Activated CD4-positive, alpha-beta T cell treated with anti-CD3 and anti-CD28 coated beads, Interleukin-2, amount 10 ng/mL, durations not matched to agents 24 days and 14 days (primary cell): ENCODE measurements at regions not wholly inside any gene's neighbourhood (a gene's known extent, or its start where the extent isn't known, plus 50 kb on each side); places are given as distances from the start of the nearest gene placed in this dataset.
"Not testable (repeated sequence)": the region's sequence is repeated elsewhere in the genome, so short reads cannot be mapped to it uniquely, and the experiment has no call there.

Experiments used
- DNase-seq: peaks from one replicate; pipeline ENCODE4 v3.0.0; 2022
- H3K27ac Mint-ChIP-seq: one replicate; pipeline ENCODE4 v1.8.0; 2022; ENCODE audit warnings: mild to moderate bottlenecking, mixed read lengths
- H3K27me3 Mint-ChIP-seq: one replicate; pipeline ENCODE4 v1.8.0; 2022; ENCODE audit warnings: mixed read lengths
- H3K36me3 Mint-ChIP-seq: one replicate; pipeline ENCODE4 v1.8.0; 2022; ENCODE audit warnings: low read depth, mild to moderate bottlenecking, mixed read lengths
- H3K4me1 Mint-ChIP-seq: one replicate; pipeline ENCODE4 v1.8.0; 2021; ENCODE audit warnings: mixed read lengths
- H3K4me3 Mint-ChIP-seq: one replicate; pipeline ENCODE4 v1.8.0; 2022; ENCODE audit warnings: mild to moderate bottlenecking, moderate library complexity, mixed read lengths
- H3K9me3 Mint-ChIP-seq: one replicate; pipeline ENCODE4 v1.8.0; 2021; ENCODE audit warnings: mixed read lengths
- intact Hi-C: fragments of 100-400 bp; cut with micrococcal nuclease; formaldehyde crosslinking; loops from one replicate; pipeline ENCODE4 v1.15.1; 2023

GRCh38 chrX:128699716-128700285 is 647.6 kb upstream of the ACTRT1 start:
- intact Hi-C loops, result no loop called here
- no peak for DNase-seq
- no peaks in the 10 kb centered on the region for H3K9me3 Mint-ChIP-seq
- no peaks in the 10 kb centered on the region for H3K27me3 Mint-ChIP-seq
- H3K4me3 Mint-ChIP-seq, result no peak overlapping the region
- no peaks in the 10 kb centered on the region for H3K36me3 Mint-ChIP-seq
- H3K27ac Mint-ChIP-seq, result no peak overlapping the region
- no peaks in the 10 kb centered on the region for H3K4me1 Mint-ChIP-seq

GRCh38 chrX:128698573-128699181 is 646.5 kb upstream of the ACTRT1 start:
- Mint-ChIP-seq H3K27ac (no peak overlapping the region), H3K36me3 (no peaks in the 10 kb centered on the region), H3K4me1 (no peaks in the 10 kb centered on the region), H3K4me3 (no peak overlapping the region), H3K27me3 (no peaks in the 10 kb centered on the region), H3K9me3 (no peaks in the 10 kb centered on the region)
- intact Hi-C loops, result no loop called here
- no peak for DNase-seq

GRCh38 chrX:128691872-128692271 is 639.7 kb upstream of the ACTRT1 start:
- Mint-ChIP-seq H3K4me1 (no peaks in the 10 kb centered on the region), H3K27ac (no peak overlapping the region), H3K27me3 (no peaks in the 10 kb centered on the region), H3K36me3 (no peaks in the 10 kb centered on the region), H3K4me3 (no peak overlapping the region), H3K9me3 (no peaks in the 10 kb centered on the region)
- intact Hi-C loops, result no loop called here
- DNase-seq, result no peak

- no peak overlapping the region for H3K4me3 Mint-ChIP-seq
- H3K9me3 Mint-ChIP-seq, result no peaks in the 10 kb centered on the region
- no peaks in the 10 kb centered on the region for H3K27me3 Mint-ChIP-seq
- intact Hi-C loops, result no loop called here
- no peak for DNase-seq
- H3K36me3 Mint-ChIP-seq, result no peaks in the 10 kb centered on the region
- no peaks in the 10 kb centered on the region for H3K4me1 Mint-ChIP-seq
- H3K27ac Mint-ChIP-seq, result no peak overlapping the region
Observed at GRCh38 chrX:128685387-128685786, 633.2 kb upstream of the ACTRT1 start.

- intact Hi-C loops, result no loop called here
- DNase-seq, result no peak
- H3K4me1 Mint-ChIP-seq, result no peaks in the 10 kb centered on the region
- no peaks in the 10 kb centered on the region for H3K36me3 Mint-ChIP-seq
- H3K27me3 Mint-ChIP-seq, result no peaks in the 10 kb centered on the region
- no peaks in the 10 kb centered on the region for H3K9me3 Mint-ChIP-seq
- no peak overlapping the region for H3K27ac Mint-ChIP-seq
- H3K4me3 Mint-ChIP-seq, result no peak overlapping the region
Observed at GRCh38 chrX:128676651-128677050, 624.4 kb upstream of the ACTRT1 start.

- H3K27me3 Mint-ChIP-seq, intact Hi-C loops, H3K4me3 Mint-ChIP-seq, H3K4me1 Mint-ChIP-seq, H3K9me3 Mint-ChIP-seq, H3K27ac Mint-ChIP-seq, H3K36me3 Mint-ChIP-seq, DNase-seq: not testable (repeated sequence)
Observed at GRCh38 chrX:128674326-128675086, 622.3 kb upstream of the ACTRT1 start.

- intact Hi-C loops, result no loop called here
- no peaks in the 10 kb centered on the region for H3K27me3 Mint-ChIP-seq
- H3K27ac Mint-ChIP-seq, result no peak overlapping the region
- DNase-seq, result no peak
- H3K9me3 Mint-ChIP-seq, result no peaks in the 10 kb centered on the region
- H3K4me1 Mint-ChIP-seq, result no peaks in the 10 kb centered on the region
- no peak overlapping the region for H3K4me3 Mint-ChIP-seq
- no peaks in the 10 kb centered on the region for H3K36me3 Mint-ChIP-seq
Observed at GRCh38 chrX:128664211-128664610, 612.0 kb upstream of the ACTRT1 start.

- H3K36me3 Mint-ChIP-seq, result no peaks in the 10 kb centered on the region
- intact Hi-C loops, result no loop called here
- H3K9me3 Mint-ChIP-seq, result no peaks in the 10 kb centered on the region
Observed at GRCh38 chrX:128653524-128654060, 601.4 kb upstream of the ACTRT1 start.

GRCh38 chrX:128650326-128650725 is 598.1 kb upstream of the ACTRT1 start:
- H3K4me3 Mint-ChIP-seq, result no peak overlapping the region
- no peaks in the 10 kb centered on the region for H3K9me3 Mint-ChIP-seq
- no peaks in the 10 kb centered on the region for H3K36me3 Mint-ChIP-seq
- no peak overlapping the region for H3K27ac Mint-ChIP-seq
- intact Hi-C loops, result no loop called here
- no peaks in the 10 kb centered on the region for H3K4me1 Mint-ChIP-seq
- DNase-seq, result no peak
- no peaks in the 10 kb centered on the region for H3K27me3 Mint-ChIP-seq

More at GRCh38 chrX:128653524-128654060, 601.4 kb upstream of the ACTRT1 start:
- no peak overlapping the region for H3K4me3 Mint-ChIP-seq
- H3K4me1 Mint-ChIP-seq, result no peaks in the 10 kb centered on the region
- no peak for DNase-seq
- H3K27me3 Mint-ChIP-seq, result no peaks in the 10 kb centered on the region
- H3K27ac Mint-ChIP-seq, result no peak overlapping the region

GRCh38 chrX:128634754-128635153 is 582.6 kb upstream of the ACTRT1 start:
- no peak overlapping the region for H3K4me3 Mint-ChIP-seq
- H3K9me3 Mint-ChIP-seq, result no peaks in the 10 kb centered on the region
- H3K4me1 Mint-ChIP-seq, result no peaks in the 10 kb centered on the region
- no peak for DNase-seq
- H3K27me3 Mint-ChIP-seq, result no peaks in the 10 kb centered on the region
- intact Hi-C loops, result no loop called here
- H3K27ac Mint-ChIP-seq, result no peak overlapping the region
- no peaks in the 10 kb centered on the region for H3K36me3 Mint-ChIP-seq

GRCh38 chrX:128623361-128623760 is 571.2 kb upstream of the ACTRT1 start:
- Mint-ChIP-seq H3K27ac (no peak overlapping the region), H3K27me3 (no peaks in the 10 kb centered on the region), H3K4me1 (no peaks in the 10 kb centered on the region)

GRCh38 chrX:128622296-128622695 is 570.1 kb upstream of the ACTRT1 start:
- Mint-ChIP-seq H3K27ac (no peak overlapping the region), H3K9me3 (no peaks in the 10 kb centered on the region), H3K4me1 (no peaks in the 10 kb centered on the region), H3K36me3 (no peaks in the 10 kb centered on the region), H3K27me3 (no peaks in the 10 kb centered on the region), H3K4me3 (no peak overlapping the region)
- no peak for DNase-seq
- intact Hi-C loops, result no loop called here

More at GRCh38 chrX:128623361-128623760, 571.2 kb upstream of the ACTRT1 start:
- H3K36me3 Mint-ChIP-seq, result no peaks in the 10 kb centered on the region
- H3K4me3 Mint-ChIP-seq, result no peak overlapping the region
- intact Hi-C loops, result no loop called here
- DNase-seq, result no peak
- no peaks in the 10 kb centered on the region for H3K9me3 Mint-ChIP-seq

GRCh38 chrX:128619490-128619889 is 567.3 kb upstream of the ACTRT1 start:
- H3K27me3 Mint-ChIP-seq, result no peaks in the 10 kb centered on the region
- intact Hi-C loops, result no loop called here
- H3K27ac Mint-ChIP-seq, result no peak overlapping the region
- no peaks in the 10 kb centered on the region for H3K9me3 Mint-ChIP-seq
- no peak overlapping the region for H3K4me3 Mint-ChIP-seq
- DNase-seq, result no peak
- no peaks in the 10 kb centered on the region for H3K4me1 Mint-ChIP-seq
- H3K36me3 Mint-ChIP-seq, result no peaks in the 10 kb centered on the region

GRCh38 chrX:128616933-128617332 is 564.7 kb upstream of the ACTRT1 start:
- H3K4me3 Mint-ChIP-seq, result no peak overlapping the region
- no peaks in the 10 kb centered on the region for H3K4me1 Mint-ChIP-seq
- intact Hi-C loops, result no loop called here
- no peaks in the 10 kb centered on the region for H3K36me3 Mint-ChIP-seq
- DNase-seq, result no peak
- H3K27me3 Mint-ChIP-seq, result no peaks in the 10 kb centered on the region
- H3K27ac Mint-ChIP-seq, result no peak overlapping the region
- no peaks in the 10 kb centered on the region for H3K9me3 Mint-ChIP-seq
